ENCODE measurements at regions not wholly inside any gene's neighbourhood (a gene's known extent, or its start where the extent isn't known, plus 50 kb on each side); places are given as distances from the start of the nearest gene placed in this dataset.
A peak's percentile ranks its signal among the peaks of the same experiment; 100 is the strongest.

GRCh38 chr7:52260046-52260665 lies 775.3 kb upstream of the POM121L12 start:
- TF ChIP-seq CTCF (IDR thresholded peaks at IDR 0.05; ENCODE audit: low read depth, low read length) = peak; percentile 47; the same call in 1 of the 2 replicates
- Histone ChIP-seq H3K4me3 (ENCODE audit: low read depth, low read length) (no peak overlapping the region), H3K9me3 (ENCODE audit: severe bottlenecking) (no peaks in the 10 kb centered on the region), H3K36me3 (no peaks in the 10 kb centered on the region), H3K27ac (no peak overlapping the region), H3K27me3 (ENCODE audit: insufficient read depth, low read depth, severe bottlenecking) (no peaks in the 10 kb centered on the region)
- DNase-seq = peak; percentile 46

- no peak for DNase-seq
- Histone ChIP-seq H3K27ac (no peak overlapping the region), H3K9me3 (ENCODE audit: severe bottlenecking) (no peaks in the 10 kb centered on the region), H3K36me3 (no peaks in the 10 kb centered on the region), H3K4me3 (ENCODE audit: low read depth, low read length) (no peak overlapping the region), H3K27me3 (ENCODE audit: insufficient read depth, low read depth, severe bottlenecking) (no peaks in the 10 kb centered on the region)
- TF ChIP-seq CTCF (IDR thresholded peaks at IDR 0.05; ENCODE audit: low read depth, low read length) = no peak
Measured at GRCh38 chr7:52257890-52258289, 777.5 kb upstream of the POM121L12 start.

GRCh38 chr7:52254396-52255010 lies 780.9 kb upstream of the POM121L12 start:
- Histone ChIP-seq H3K36me3 (no peaks in the 10 kb centered on the region), H3K9me3 (ENCODE audit: severe bottlenecking) (no peaks in the 10 kb centered on the region), H3K27ac (peak overlapping the region; percentile 17; the same call in 1 of the 2 replicates), H3K4me3 (ENCODE audit: low read depth, low read length) (no peak overlapping the region), H3K27me3 (ENCODE audit: insufficient read depth, low read depth, severe bottlenecking) (no peaks in the 10 kb centered on the region)
- no peak for TF ChIP-seq CTCF (IDR thresholded peaks at IDR 0.05; ENCODE audit: low read depth, low read length)
- DNase-seq = peak; percentile 66

- H3K27me3 ChIP-seq (ENCODE audit: insufficient read depth, low read depth, severe bottlenecking) = no peaks in the 10 kb centered on the region
- no peaks in the 10 kb centered on the region for H3K36me3 ChIP-seq
- H3K4me3 ChIP-seq (ENCODE audit: low read depth, low read length) = no peak overlapping the region
- H3K9me3 ChIP-seq (ENCODE audit: severe bottlenecking) = no peaks in the 10 kb centered on the region
- DNase-seq = no peak
- no peak overlapping the region; the same call in 1 of the 2 replicates for H3K27ac ChIP-seq
- no peak for TF ChIP-seq CTCF (IDR thresholded peaks at IDR 0.05; ENCODE audit: low read depth, low read length)
Measured at GRCh38 chr7:52253953-52254352, 781.5 kb upstream of the POM121L12 start.

GRCh38 chr7:52249741-52250140 lies 785.7 kb upstream of the POM121L12 start:
- Histone ChIP-seq H3K9me3 (ENCODE audit: severe bottlenecking) (no peaks in the 10 kb centered on the region), H3K36me3 (no peaks in the 10 kb centered on the region), H3K27me3 (ENCODE audit: insufficient read depth, low read depth, severe bottlenecking) (no peaks in the 10 kb centered on the region), H3K27ac (no peak overlapping the region), H3K4me3 (ENCODE audit: low read depth, low read length) (no peak overlapping the region)
- TF ChIP-seq CTCF (IDR thresholded peaks at IDR 0.05; ENCODE audit: low read depth, low read length) = no peak
- DNase-seq = no peak

All from WERI-Rb-1 (cell line).